Activated T-helper 1 cell treated with anti-CD3 and anti-CD28 coated beads, Interleukin-12 subunit alpha, Interleukin-12 subunit beta, Interleukin-2, Interleukin-4 antibody, amounts not matched to agents 30 ng/mL and 10 ng/mL and 1 ng/mL, durations not matched to agents 14 hours and 24 hours and 36 hours (primary cell): ENCODE measurements at regions not wholly inside any gene's neighbourhood (a gene's known extent, or its start where the extent isn't known, plus 50 kb on each side); places are given as distances from the start of the nearest gene placed in this dataset.
"Not testable (repeated sequence)": the region's sequence is repeated elsewhere in the genome, so short reads cannot be mapped to it uniquely, and the experiment has no call there.

ENCODE experiments used
- DNase-seq: peaks from one replicate; pipeline ENCODE4 v3.0.0; 2021; ENCODE audit warnings: low spot score
- H3K27ac Mint-ChIP-seq: one replicate; pipeline ENCODE4 v1.8.0; 2021; ENCODE audit warnings: mild to moderate bottlenecking, mixed read lengths
- H3K27me3 Mint-ChIP-seq: one replicate; pipeline ENCODE4 v1.8.0; 2022; ENCODE audit warnings: mild to moderate bottlenecking, moderate library complexity, mixed read lengths; ENCODE audit not compliant: insufficient read depth
- H3K36me3 Mint-ChIP-seq: one replicate; pipeline ENCODE4 v1.8.0; 2021; ENCODE audit warnings: low read depth, mixed read lengths
- H3K4me1 Mint-ChIP-seq: one replicate; pipeline ENCODE4 v1.8.0; 2021; ENCODE audit warnings: low read depth, mixed read lengths
- H3K4me3 Mint-ChIP-seq: one replicate; pipeline ENCODE4 v1.8.0; 2021; ENCODE audit warnings: mild to moderate bottlenecking, moderate library complexity, mixed read lengths
- H3K9me3 Mint-ChIP-seq: one replicate; pipeline ENCODE4 v1.8.0; 2021; ENCODE audit warnings: mixed read lengths
- intact Hi-C: fragments of 100-400 bp; cut with micrococcal nuclease; formaldehyde crosslinking; loops from one replicate; pipeline ENCODE4 v1.15.1; 2024

- no peak for DNase-seq
- Mint-ChIP-seq H3K27ac (no peak overlapping the region), H3K9me3 (no peaks in the 10 kb centered on the region), H3K4me1 (no peaks in the 10 kb centered on the region), H3K27me3 (peaks cover 16% of the 10 kb centered on the region), H3K36me3 (peaks cover under 1% of the 10 kb centered on the region), H3K4me3 (no peak overlapping the region)
- intact Hi-C loops, result no loop called here
These were observed 91.9 kb upstream of the PRSS1 start for GRCh38 chr7:142657376-142657775.

GRCh38 chr7:142654398-142654797 is 94.9 kb upstream of the PRSS1 start:
- intact Hi-C loops, result no loop called here
- Mint-ChIP-seq H3K27ac (peak overlapping the region; percentile 48), H3K4me1 (no peaks in the 10 kb centered on the region), H3K4me3 (no peak overlapping the region), H3K9me3 (no peaks in the 10 kb centered on the region), H3K27me3 (peaks cover 20% of the 10 kb centered on the region), H3K36me3 (peaks cover 2% of the 10 kb centered on the region)
- DNase-seq, result no peak

- H3K27me3 Mint-ChIP-seq, result peaks cover 24% of the 10 kb centered on the region
- intact Hi-C loops, result no loop called here
- no peak for DNase-seq
- no peak overlapping the region for H3K27ac Mint-ChIP-seq
- peaks cover 6% of the 10 kb centered on the region for H3K4me1 Mint-ChIP-seq
- peaks cover 2% of the 10 kb centered on the region for H3K36me3 Mint-ChIP-seq
- no peak overlapping the region for H3K4me3 Mint-ChIP-seq
- no peaks in the 10 kb centered on the region for H3K9me3 Mint-ChIP-seq
These were observed 101.5 kb upstream of the PRSS1 start for GRCh38 chr7:142647749-142648148.

- Mint-ChIP-seq H3K4me3 (peak overlapping the region; percentile 54), H3K27ac (no peak overlapping the region), H3K36me3 (no peaks in the 10 kb centered on the region), H3K4me1 (peaks cover 11% of the 10 kb centered on the region), H3K27me3 (peaks cover 23% of the 10 kb centered on the region), H3K9me3 (no peaks in the 10 kb centered on the region)
- intact Hi-C loops, result no loop called here
- DNase-seq, result no peak
These were observed 102.7 kb upstream of the PRSS1 start for GRCh38 chr7:142646386-142647140.

- intact Hi-C loops, result no loop called here
- H3K36me3 Mint-ChIP-seq, result no peaks in the 10 kb centered on the region
- H3K27me3 Mint-ChIP-seq, result peaks cover 17% of the 10 kb centered on the region
- no peak for DNase-seq
- H3K4me1 Mint-ChIP-seq, result peaks cover 11% of the 10 kb centered on the region
- no peaks in the 10 kb centered on the region for H3K9me3 Mint-ChIP-seq
- H3K4me3 Mint-ChIP-seq, result peak overlapping the region; percentile 54
- no peak overlapping the region for H3K27ac Mint-ChIP-seq
These were observed 103.5 kb upstream of the PRSS1 start for GRCh38 chr7:142645777-142646176.

GRCh38 chr7:142642316-142642715 is 107.0 kb upstream of the PRSS1 start:
- DNase-seq, result no peak
- Mint-ChIP-seq H3K4me3 (no peak overlapping the region), H3K9me3 (no peaks in the 10 kb centered on the region), H3K27ac (no peak overlapping the region), H3K4me1 (peaks cover 19% of the 10 kb centered on the region), H3K27me3 (peaks cover 8% of the 10 kb centered on the region), H3K36me3 (no peaks in the 10 kb centered on the region)
- intact Hi-C loops, result no loop called here

- H3K4me3 Mint-ChIP-seq, H3K36me3 Mint-ChIP-seq, intact Hi-C loops, H3K9me3 Mint-ChIP-seq, H3K27ac Mint-ChIP-seq, H3K27me3 Mint-ChIP-seq, DNase-seq: not testable (repeated sequence)
- peaks cover 24% of the 10 kb centered on the region for H3K4me1 Mint-ChIP-seq
These were observed 108.0 kb upstream of the PRSS1 start for GRCh38 chr7:142641252-142641651.

GRCh38 chr7:142638581-142638980 is 110.7 kb upstream of the PRSS1 start:
- H3K27me3 Mint-ChIP-seq, result peaks cover 5% of the 10 kb centered on the region
- no peaks in the 10 kb centered on the region for H3K36me3 Mint-ChIP-seq
- H3K9me3 Mint-ChIP-seq, result no peaks in the 10 kb centered on the region
- H3K4me1 Mint-ChIP-seq, result peaks cover 19% of the 10 kb centered on the region
- no peak overlapping the region for H3K27ac Mint-ChIP-seq
- no peak overlapping the region for H3K4me3 Mint-ChIP-seq
- intact Hi-C loops, result loop anchor here (5.0 to 10.0 kb wide), 2 partner anchors 214 to 576 kb away; no protein-coding TSS in a partner anchor
- DNase-seq, result no peak

- no peaks in the 10 kb centered on the region for H3K9me3 Mint-ChIP-seq
- DNase-seq, result no peak
- H3K4me1 Mint-ChIP-seq, result peaks cover 21% of the 10 kb centered on the region
- H3K27ac Mint-ChIP-seq, result peak overlapping the region; percentile 97
- intact Hi-C loops, result loop anchor here (2.0 to 10.0 kb wide), 3 partner anchors 76 to 578 kb away; no protein-coding TSS in a partner anchor
- peaks cover 5% of the 10 kb centered on the region for H3K27me3 Mint-ChIP-seq
- peak overlapping the region; percentile 88 for H3K4me3 Mint-ChIP-seq
- H3K36me3 Mint-ChIP-seq, result no peaks in the 10 kb centered on the region
These were observed 112.0 kb upstream of the PRSS1 start for GRCh38 chr7:142637240-142637639.

GRCh38 chr7:142636751-142637150 is 112.5 kb upstream of the PRSS1 start:
- peaks cover 24% of the 10 kb centered on the region for H3K4me1 Mint-ChIP-seq
- no peak for DNase-seq
- H3K27ac Mint-ChIP-seq, result peak overlapping the region; percentile 97
- intact Hi-C loops, result loop anchor here (1.0 to 10.0 kb wide), 4 partner anchors 76 to 578 kb away; no protein-coding TSS in a partner anchor
- H3K4me3 Mint-ChIP-seq, result peak overlapping the region; percentile 88
- H3K36me3 Mint-ChIP-seq, result peaks cover 1% of the 10 kb centered on the region
- no peaks in the 10 kb centered on the region for H3K9me3 Mint-ChIP-seq
- H3K27me3 Mint-ChIP-seq, result peaks cover 6% of the 10 kb centered on the region

GRCh38 chr7:142636107-142636506 is 113.2 kb upstream of the PRSS1 start:
- DNase-seq, H3K9me3 Mint-ChIP-seq, H3K36me3 Mint-ChIP-seq: not testable (repeated sequence)
- H3K4me3 Mint-ChIP-seq, result peak overlapping the region; percentile 39
- H3K4me1 Mint-ChIP-seq, result peaks cover 24% of the 10 kb centered on the region
- peaks cover 11% of the 10 kb centered on the region for H3K27me3 Mint-ChIP-seq
- H3K27ac Mint-ChIP-seq, result peak overlapping the region; percentile 80
- intact Hi-C loops, result loop anchor here (1.0 to 10.0 kb wide), 4 partner anchors 77 to 579 kb away; no protein-coding TSS in a partner anchor

GRCh38 chr7:142632271-142633134 is 116.8 kb upstream of the PRSS1 start:
- Mint-ChIP-seq H3K9me3 (no peaks in the 10 kb centered on the region), H3K27me3 (peaks cover 11% of the 10 kb centered on the region), H3K36me3 (peaks cover 3% of the 10 kb centered on the region), H3K27ac (no peak overlapping the region), H3K4me1 (peaks cover 18% of the 10 kb centered on the region), H3K4me3 (no peak overlapping the region)
- peak; percentile 49 for DNase-seq
- intact Hi-C loops, result loop anchor here (1.0 to 10.0 kb wide), 4 partner anchors 36 to 582 kb away; no protein-coding TSS in a partner anchor
